ENCODE measurements at regions not wholly inside any gene's neighbourhood (a gene's known extent, or its start where the extent isn't known, plus 50 kb on each side); places are given as distances from the start of the nearest gene placed in this dataset.
"Not testable (repeated sequence)": the region's sequence is repeated elsewhere in the genome, so short reads cannot be mapped to it uniquely, and the experiment has no call there.

- Histone ChIP-seq H3K9me3 (ENCODE audit: control insufficient read depth in 3 of 3, low read length in 3 of 3) (no peaks in the 10 kb centered on the region), H3K4me1 (ENCODE audit: control insufficient read depth in 3 of 3, insufficient read depth in 3 of 3, low read length in 3 of 3) (no peaks in the 10 kb centered on the region), H3K9ac (ENCODE audit: low read depth in 1 of 3, low read length in 3 of 3) (no peak overlapping the region), H3K4me3 (ENCODE audit: low read length in 3 of 3) (no peak overlapping the region), H3K36me3 (ENCODE audit: control insufficient read depth in 3 of 3, insufficient read depth in 3 of 3, low read length in 3 of 3) (no peaks in the 10 kb centered on the region), H3K27ac (ENCODE audit: low read depth, low read length) (no peak overlapping the region), H3K27me3 (ENCODE audit: control insufficient read depth in 3 of 3, insufficient read depth in 3 of 3, low read length in 3 of 3) (no peaks in the 10 kb centered on the region)
Observed at GRCh38 chr1:96581772-96582171, 139.8 kb upstream of the PTBP2 start.

- Histone ChIP-seq H3K27me3 (ENCODE audit: control insufficient read depth in 3 of 3, insufficient read depth in 3 of 3, low read length in 3 of 3) (no peaks in the 10 kb centered on the region), H3K9me3 (ENCODE audit: control insufficient read depth in 3 of 3, low read length in 3 of 3) (no peaks in the 10 kb centered on the region), H3K27ac (ENCODE audit: low read depth, low read length) (no peak overlapping the region), H3K9ac (ENCODE audit: low read depth in 1 of 3, low read length in 3 of 3) (no peak overlapping the region), H3K36me3 (ENCODE audit: control insufficient read depth in 3 of 3, insufficient read depth in 3 of 3, low read length in 3 of 3) (no peaks in the 10 kb centered on the region), H3K4me3 (ENCODE audit: low read length in 3 of 3) (no peak overlapping the region), H3K4me1 (ENCODE audit: control insufficient read depth in 3 of 3, insufficient read depth in 3 of 3, low read length in 3 of 3) (no peaks in the 10 kb centered on the region)
Observed at GRCh38 chr1:96583903-96584302, 137.7 kb upstream of the PTBP2 start.

GRCh38 chr1:96587222-96587621 lies 134.4 kb upstream of the PTBP2 start:
- Histone ChIP-seq H3K4me1 (ENCODE audit: control insufficient read depth in 3 of 3, insufficient read depth in 3 of 3, low read length in 3 of 3) (no peaks in the 10 kb centered on the region), H3K36me3 (ENCODE audit: control insufficient read depth in 3 of 3, insufficient read depth in 3 of 3, low read length in 3 of 3) (no peaks in the 10 kb centered on the region), H3K4me3 (ENCODE audit: low read length in 3 of 3) (no peak overlapping the region), H3K9ac (ENCODE audit: low read depth in 1 of 3, low read length in 3 of 3) (no peak overlapping the region), H3K27me3 (ENCODE audit: control insufficient read depth in 3 of 3, insufficient read depth in 3 of 3, low read length in 3 of 3) (no peaks in the 10 kb centered on the region), H3K9me3 (ENCODE audit: control insufficient read depth in 3 of 3, low read length in 3 of 3) (no peaks in the 10 kb centered on the region), H3K27ac (ENCODE audit: low read depth, low read length) (no peak overlapping the region)

GRCh38 chr1:96588416-96588995 lies 133.1 kb upstream of the PTBP2 start:
- Histone ChIP-seq H3K9me3 (ENCODE audit: control insufficient read depth in 3 of 3, low read length in 3 of 3) (no peaks in the 10 kb centered on the region), H3K4me1 (ENCODE audit: control insufficient read depth in 3 of 3, insufficient read depth in 3 of 3, low read length in 3 of 3) (no peaks in the 10 kb centered on the region), H3K27me3 (ENCODE audit: control insufficient read depth in 3 of 3, insufficient read depth in 3 of 3, low read length in 3 of 3) (no peaks in the 10 kb centered on the region), H3K27ac (ENCODE audit: low read depth, low read length) (no peak overlapping the region), H3K9ac (ENCODE audit: low read depth in 1 of 3, low read length in 3 of 3) (no peak overlapping the region), H3K36me3 (ENCODE audit: control insufficient read depth in 3 of 3, insufficient read depth in 3 of 3, low read length in 3 of 3) (no peaks in the 10 kb centered on the region), H3K4me3 (ENCODE audit: low read length in 3 of 3) (no peak overlapping the region)

- H3K9ac ChIP-seq (ENCODE audit: low read depth in 1 of 3, low read length in 3 of 3); H3K4me1 ChIP-seq (ENCODE audit: control insufficient read depth in 3 of 3, insufficient read depth in 3 of 3, low read length in 3 of 3); H3K27ac ChIP-seq (ENCODE audit: low read depth, low read length); H3K27me3 ChIP-seq (ENCODE audit: control insufficient read depth in 3 of 3, insufficient read depth in 3 of 3, low read length in 3 of 3); H3K36me3 ChIP-seq (ENCODE audit: control insufficient read depth in 3 of 3, insufficient read depth in 3 of 3, low read length in 3 of 3); H3K9me3 ChIP-seq (ENCODE audit: control insufficient read depth in 3 of 3, low read length in 3 of 3); H3K4me3 ChIP-seq (ENCODE audit: low read length in 3 of 3): not testable (repeated sequence)
Observed at GRCh38 chr1:96595530-96595929, 126.1 kb upstream of the PTBP2 start.

GRCh38 chr1:96596226-96596922 lies 125.2 kb upstream of the PTBP2 start:
- Histone ChIP-seq H3K9ac (ENCODE audit: low read depth in 1 of 3, low read length in 3 of 3) (no peak overlapping the region), H3K4me3 (ENCODE audit: low read length in 3 of 3) (no peak overlapping the region), H3K27ac (ENCODE audit: low read depth, low read length) (no peak overlapping the region)

GRCh38 chr1:96597218-96597617 lies 124.4 kb upstream of the PTBP2 start:
- Histone ChIP-seq H3K4me1 (ENCODE audit: control insufficient read depth in 3 of 3, insufficient read depth in 3 of 3, low read length in 3 of 3) (peaks cover 0 to 8% (median 4%) of the 10 kb centered on the region in 3 donors), H3K36me3 (ENCODE audit: control insufficient read depth in 3 of 3, insufficient read depth in 3 of 3, low read length in 3 of 3) (no peaks in the 10 kb centered on the region), H3K9ac (ENCODE audit: low read depth in 1 of 3, low read length in 3 of 3) (no peak overlapping the region), H3K4me3 (ENCODE audit: low read length in 3 of 3) (no peak overlapping the region), H3K27ac (ENCODE audit: low read depth, low read length) (no peak overlapping the region), H3K9me3 (ENCODE audit: control insufficient read depth in 3 of 3, low read length in 3 of 3) (no peaks in the 10 kb centered on the region), H3K27me3 (ENCODE audit: control insufficient read depth in 3 of 3, insufficient read depth in 3 of 3, low read length in 3 of 3) (no peaks in the 10 kb centered on the region)

More at GRCh38 chr1:96596226-96596922, 125.2 kb upstream of the PTBP2 start:
- no peaks in the 10 kb centered on the region for H3K36me3 ChIP-seq (ENCODE audit: control insufficient read depth in 3 of 3, insufficient read depth in 3 of 3, low read length in 3 of 3)
- no peaks in the 10 kb centered on the region for H3K9me3 ChIP-seq (ENCODE audit: control insufficient read depth in 3 of 3, low read length in 3 of 3)
- H3K4me1 ChIP-seq (ENCODE audit: control insufficient read depth in 3 of 3, insufficient read depth in 3 of 3, low read length in 3 of 3) = peaks cover 0 to 8% (median 4%) of the 10 kb centered on the region in 3 donors
- no peaks in the 10 kb centered on the region for H3K27me3 ChIP-seq (ENCODE audit: control insufficient read depth in 3 of 3, insufficient read depth in 3 of 3, low read length in 3 of 3)

- H3K9ac ChIP-seq (ENCODE audit: low read depth in 1 of 3, low read length in 3 of 3) = no peak overlapping the region
- no peaks in the 10 kb centered on the region for H3K27me3 ChIP-seq (ENCODE audit: control insufficient read depth in 3 of 3, insufficient read depth in 3 of 3, low read length in 3 of 3)
- peak overlapping the region; percentile 26 for H3K27ac ChIP-seq (ENCODE audit: low read depth, low read length)
- H3K4me3 ChIP-seq (ENCODE audit: low read length in 3 of 3) = no peak overlapping the region
- peaks cover 0 to 8% (median 4%) of the 10 kb centered on the region in 3 donors for H3K4me1 ChIP-seq (ENCODE audit: control insufficient read depth in 3 of 3, insufficient read depth in 3 of 3, low read length in 3 of 3)
- no peaks in the 10 kb centered on the region for H3K9me3 ChIP-seq (ENCODE audit: control insufficient read depth in 3 of 3, low read length in 3 of 3)
- no peaks in the 10 kb centered on the region for H3K36me3 ChIP-seq (ENCODE audit: control insufficient read depth in 3 of 3, insufficient read depth in 3 of 3, low read length in 3 of 3)
Observed at GRCh38 chr1:96598416-96599168, 123.0 kb upstream of the PTBP2 start.

GRCh38 chr1:96604620-96605019 lies 117.0 kb upstream of the PTBP2 start:
- not testable (repeated sequence) for H3K4me3 ChIP-seq (ENCODE audit: low read length in 3 of 3); H3K4me1 ChIP-seq (ENCODE audit: control insufficient read depth in 3 of 3, insufficient read depth in 3 of 3, low read length in 3 of 3); H3K27ac ChIP-seq (ENCODE audit: low read depth, low read length); H3K9ac ChIP-seq (ENCODE audit: low read depth in 1 of 3, low read length in 3 of 3); H3K27me3 ChIP-seq (ENCODE audit: control insufficient read depth in 3 of 3, insufficient read depth in 3 of 3, low read length in 3 of 3); H3K36me3 ChIP-seq (ENCODE audit: control insufficient read depth in 3 of 3, insufficient read depth in 3 of 3, low read length in 3 of 3); H3K9me3 ChIP-seq (ENCODE audit: control insufficient read depth in 3 of 3, low read length in 3 of 3)

GRCh38 chr1:96617375-96617774 lies 104.2 kb upstream of the PTBP2 start:
- H3K4me3 ChIP-seq (ENCODE audit: low read length in 3 of 3); H3K36me3 ChIP-seq (ENCODE audit: control insufficient read depth in 3 of 3, insufficient read depth in 3 of 3, low read length in 3 of 3); H3K9me3 ChIP-seq (ENCODE audit: control insufficient read depth in 3 of 3, low read length in 3 of 3); H3K9ac ChIP-seq (ENCODE audit: low read depth in 1 of 3, low read length in 3 of 3); H3K4me1 ChIP-seq (ENCODE audit: control insufficient read depth in 3 of 3, insufficient read depth in 3 of 3, low read length in 3 of 3); H3K27ac ChIP-seq (ENCODE audit: low read depth, low read length); H3K27me3 ChIP-seq (ENCODE audit: control insufficient read depth in 3 of 3, insufficient read depth in 3 of 3, low read length in 3 of 3): not testable (repeated sequence)
